ENCODE measurements at regions not wholly inside any gene's neighbourhood (a gene's known extent, or its start where the extent isn't known, plus 50 kb on each side); places are given as distances from the start of the nearest gene placed in this dataset.
"Not testable (repeated sequence)": the region's sequence is repeated elsewhere in the genome, so short reads cannot be mapped to it uniquely, and the experiment has no call there.

DNA sequence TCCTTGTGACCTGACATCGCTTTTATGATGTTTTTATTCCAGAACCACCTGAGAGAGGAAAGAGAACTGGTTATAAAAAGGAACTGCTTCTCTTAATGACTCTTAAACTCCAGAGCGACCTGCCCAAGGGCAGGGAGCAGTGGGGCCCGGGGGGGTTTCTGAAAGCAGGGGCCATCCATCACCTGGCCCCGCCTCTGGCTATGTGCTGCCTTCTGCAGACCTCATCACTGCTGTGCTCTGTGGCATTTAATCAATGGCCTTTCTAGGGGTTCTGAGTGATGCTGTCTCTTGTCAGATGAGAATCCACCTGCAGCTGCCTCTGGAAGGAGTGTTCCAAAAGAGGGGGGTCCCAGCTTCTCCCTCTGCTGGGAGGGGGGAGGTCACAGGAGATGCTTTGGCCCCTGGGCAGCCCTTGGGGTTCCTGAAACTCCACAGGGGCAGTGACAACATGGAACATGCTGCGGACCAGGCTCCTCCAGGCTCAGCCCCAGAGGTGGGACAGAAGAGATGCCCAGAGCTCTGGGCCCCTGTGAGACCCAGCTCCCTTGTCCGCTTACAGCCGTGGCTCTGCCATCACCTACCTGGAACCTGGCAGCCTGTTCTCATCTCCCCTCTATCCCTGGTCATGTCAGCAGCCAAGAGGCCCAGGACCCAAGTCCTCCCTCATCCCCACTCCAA is 177.1 kb upstream of the SULF2 start:
- DNase-seq = no peak

DNA sequence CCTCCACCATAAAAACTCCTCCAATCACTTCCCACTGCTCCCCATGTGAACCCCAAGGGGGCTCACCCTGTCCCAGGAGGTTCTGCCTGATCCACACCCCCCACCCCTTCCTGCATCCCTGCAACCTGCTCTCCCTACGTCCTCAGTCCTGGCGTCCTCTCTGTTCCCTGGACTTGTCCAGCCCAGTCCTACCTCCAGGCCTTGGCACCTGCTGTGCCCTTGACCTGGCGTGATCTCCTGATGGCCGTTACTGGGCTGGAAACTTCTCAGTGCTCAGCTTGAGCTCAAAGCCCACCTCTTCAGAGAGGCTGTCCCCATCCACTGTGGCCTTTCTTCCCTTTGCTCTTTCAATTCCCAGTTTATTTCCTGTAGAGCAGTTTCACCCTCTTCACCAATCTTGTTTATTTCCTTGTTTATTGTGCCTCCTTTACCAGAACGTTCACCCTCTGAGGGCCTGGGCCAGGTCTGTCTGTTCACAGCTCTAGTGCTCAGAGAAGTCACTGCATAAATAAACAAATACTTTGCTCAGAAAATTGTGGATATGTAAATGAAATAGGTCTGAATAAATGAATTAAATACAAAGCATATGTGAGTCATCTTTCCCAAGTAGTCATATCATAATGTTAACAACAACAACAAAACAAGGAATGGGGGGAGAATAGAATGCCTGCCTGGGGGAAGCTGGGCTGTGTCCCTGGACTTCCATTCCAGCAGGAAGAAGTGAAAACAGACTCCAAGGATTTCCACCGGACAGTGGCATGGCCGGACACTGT is 175.7 kb upstream of the SULF2 start:
- ATAC-seq (peak; percentile 19), DNase-seq (no peak)

More for the DNA sequence above, 177.1 kb upstream of the SULF2 start:
- no peak for ATAC-seq

DNA sequence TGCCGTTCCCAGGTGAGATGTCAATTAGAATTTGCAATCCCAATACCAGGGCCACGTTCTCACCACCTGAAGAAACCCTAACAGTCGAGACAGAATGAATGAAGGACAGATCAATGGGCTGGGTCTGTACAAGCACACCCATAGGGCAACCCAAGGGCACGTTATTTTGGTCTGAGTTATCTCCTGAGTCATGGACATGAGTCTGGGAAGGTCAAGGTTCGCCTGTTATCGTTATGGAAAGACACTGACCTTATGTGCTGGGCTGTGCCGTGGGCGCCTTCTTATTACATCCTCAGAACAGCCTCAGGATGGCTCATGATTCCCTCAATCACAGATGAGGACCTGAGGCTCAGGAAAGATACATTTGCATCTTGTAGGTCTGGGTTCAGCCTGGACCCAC is 175.0 kb upstream of the SULF2 start:
- ATAC-seq (no peak), DNase-seq (no peak)

DNA sequence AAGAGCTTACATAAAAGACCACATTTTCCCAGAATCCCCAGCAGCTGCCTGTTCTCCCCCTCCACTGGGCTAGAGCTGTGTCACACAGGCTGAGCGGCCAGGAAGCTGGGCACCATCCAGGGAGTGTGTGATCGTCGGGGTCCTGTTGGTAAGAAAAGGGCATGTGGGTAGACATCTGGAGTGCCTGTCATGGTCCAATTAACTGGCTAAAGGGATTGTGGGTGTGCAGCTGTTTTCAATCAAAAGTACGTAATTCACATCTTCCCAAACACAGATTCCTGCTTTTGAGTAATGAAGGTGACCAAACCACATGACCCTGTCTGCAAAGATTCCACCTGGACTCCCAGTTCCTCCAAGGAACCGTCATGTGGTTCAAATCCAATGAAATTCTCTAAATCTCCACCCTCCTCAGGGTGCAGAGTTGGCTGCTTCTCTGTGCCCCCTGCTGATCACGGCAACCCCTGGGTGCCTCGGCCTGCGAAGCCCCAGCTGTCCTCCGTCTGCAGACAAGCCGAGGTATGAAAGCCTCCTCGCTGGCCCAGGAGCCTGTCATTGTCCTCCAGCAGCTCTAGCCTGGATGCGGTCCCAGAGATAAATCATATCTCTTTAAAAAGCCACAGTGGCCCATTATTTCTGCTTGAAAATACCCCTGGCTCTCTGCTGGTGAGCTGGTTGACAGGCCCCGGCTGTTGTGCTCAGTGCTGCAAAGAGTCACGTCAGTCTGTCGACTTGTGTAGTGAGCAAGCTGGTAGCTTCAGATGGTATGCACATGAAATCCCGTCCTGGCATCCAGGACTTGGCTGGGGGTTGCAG is 172.9 kb upstream of the SULF2 start:
- not testable (repeated sequence) for DNase-seq

DNA sequence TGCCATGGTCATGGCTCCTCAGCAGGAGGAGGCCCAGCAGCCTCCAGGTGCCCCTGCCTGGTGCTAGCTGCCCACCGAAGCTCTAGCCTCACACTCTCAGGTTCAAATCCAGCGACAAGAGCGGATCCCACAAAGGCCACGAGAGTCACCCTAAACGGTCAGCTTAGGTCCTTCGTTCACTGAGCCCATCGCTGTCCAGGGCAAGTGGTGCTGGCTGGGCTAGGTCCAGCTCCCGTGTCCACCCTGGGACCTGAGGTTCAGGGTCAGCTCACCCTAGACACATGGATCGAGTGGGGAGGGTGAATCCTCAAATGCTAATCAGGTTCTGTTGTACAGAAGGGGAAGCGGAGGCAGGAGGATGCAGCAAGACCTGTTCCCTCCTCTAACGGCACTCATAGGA is 171.9 kb upstream of the SULF2 start:
- ATAC-seq (no peak), DNase-seq (no peak)

More for the DNA sequence above, 172.9 kb upstream of the SULF2 start:
- ATAC-seq = not testable (repeated sequence)

DNA sequence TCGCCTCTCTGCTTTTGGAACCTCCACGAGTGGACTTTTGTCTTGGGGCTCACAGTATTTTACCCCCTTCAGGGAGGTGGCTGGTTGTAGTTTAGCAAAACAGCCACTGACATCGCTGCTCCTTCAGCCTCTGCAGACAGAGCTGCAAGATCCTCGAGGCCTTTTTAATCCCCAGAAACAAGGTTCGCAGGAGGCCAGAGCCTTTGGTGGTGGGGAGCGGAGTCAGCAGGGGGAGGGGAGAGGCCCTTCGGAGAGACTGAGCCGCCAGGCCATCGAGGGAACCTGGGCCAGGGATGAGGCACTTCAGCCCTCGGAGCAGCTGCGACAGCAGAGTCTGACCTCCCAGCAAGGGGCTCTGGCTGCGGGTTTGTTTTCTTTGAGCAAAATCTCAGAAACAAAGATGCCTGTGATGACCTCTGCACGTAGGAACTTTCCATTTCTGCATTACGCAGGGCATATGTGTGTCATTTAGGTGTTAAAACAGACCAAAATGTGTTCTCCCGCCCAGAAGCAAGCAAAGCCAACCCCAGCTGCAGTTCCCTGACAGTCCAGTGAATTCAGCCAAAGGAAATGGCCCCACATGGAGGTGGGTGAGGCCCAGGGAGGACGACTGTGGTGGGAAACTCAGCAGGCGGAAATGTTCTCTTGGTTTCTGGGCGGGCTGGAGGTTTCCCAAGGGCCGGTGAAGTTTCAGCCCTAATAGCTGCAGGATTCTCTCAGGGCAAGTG is 171.2 kb upstream of the SULF2 start:
- DNase-seq (no peak), ATAC-seq (no peak)

DNA sequence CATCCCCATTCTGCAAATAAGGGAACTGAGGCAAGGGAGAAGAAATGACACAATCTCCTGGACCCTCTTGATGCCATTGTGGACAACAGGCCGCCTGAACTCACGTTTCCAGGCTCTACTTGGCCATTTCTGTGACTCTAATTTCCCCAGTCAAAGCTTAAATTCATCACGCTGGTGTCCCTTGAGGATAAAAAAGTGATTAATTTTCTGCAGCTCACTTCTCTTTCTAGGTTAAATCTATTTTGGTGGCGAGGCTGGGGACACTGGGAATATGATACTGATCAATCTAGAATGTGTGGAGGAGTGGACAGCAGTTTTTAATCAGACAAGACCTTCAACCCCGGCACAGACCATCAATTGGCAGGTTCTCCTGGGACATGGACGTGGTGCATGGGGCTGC is 168.2 kb upstream of the SULF2 start:
- DNase-seq = no peak
- ATAC-seq = no peak

DNA sequence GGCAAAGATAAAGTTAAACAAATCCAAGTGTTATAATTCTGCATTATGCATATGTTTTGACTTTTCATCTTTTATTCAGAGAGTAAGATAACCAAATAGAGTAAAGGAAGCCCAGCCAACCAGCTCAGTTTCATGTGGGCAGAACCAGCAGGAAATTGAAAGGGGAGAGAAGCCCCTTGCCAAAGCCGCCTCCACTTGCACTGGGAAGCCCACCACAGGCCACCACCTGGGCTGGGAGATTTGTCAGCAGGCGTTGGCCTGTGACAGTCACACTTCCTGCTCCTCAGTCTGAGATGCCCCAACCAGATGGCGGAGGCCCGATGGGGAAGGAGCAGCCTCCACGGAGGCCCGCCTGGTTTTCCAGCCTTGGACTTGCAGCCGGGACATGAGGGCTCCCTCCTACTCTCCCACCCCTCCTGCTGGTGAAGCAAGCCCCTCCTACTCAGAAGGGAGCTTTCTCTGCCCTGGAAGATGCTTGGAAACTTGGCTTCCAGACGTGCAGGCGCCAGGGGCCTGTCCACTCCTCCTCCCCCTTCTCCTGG is 166.8 kb upstream of the SULF2 start:
- DNase-seq (no peak), ATAC-seq (no peak)

DNA sequence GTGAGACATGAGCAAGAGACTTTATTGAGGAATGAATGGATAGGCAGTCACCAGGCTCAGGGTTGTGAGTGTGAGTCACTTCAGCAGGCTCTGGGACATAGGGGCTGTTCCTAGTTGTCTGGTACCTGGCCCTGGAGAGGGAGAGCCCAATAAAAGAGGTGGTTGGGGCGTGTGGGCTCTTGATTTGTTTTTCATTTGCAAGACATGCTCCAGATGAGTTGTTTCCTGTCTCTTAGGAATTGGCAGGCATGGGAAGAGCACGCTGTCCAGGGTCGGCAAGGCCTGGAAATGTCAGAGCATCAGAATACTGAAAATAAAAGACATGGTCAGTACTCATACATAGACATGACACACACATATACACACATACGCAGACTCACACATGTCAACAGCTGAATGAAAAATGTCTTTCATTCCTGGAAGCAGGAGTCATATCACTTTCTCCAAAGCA is 166.3 kb upstream of the SULF2 start:
- no peak for DNase-seq
- ATAC-seq = no peak

DNA sequence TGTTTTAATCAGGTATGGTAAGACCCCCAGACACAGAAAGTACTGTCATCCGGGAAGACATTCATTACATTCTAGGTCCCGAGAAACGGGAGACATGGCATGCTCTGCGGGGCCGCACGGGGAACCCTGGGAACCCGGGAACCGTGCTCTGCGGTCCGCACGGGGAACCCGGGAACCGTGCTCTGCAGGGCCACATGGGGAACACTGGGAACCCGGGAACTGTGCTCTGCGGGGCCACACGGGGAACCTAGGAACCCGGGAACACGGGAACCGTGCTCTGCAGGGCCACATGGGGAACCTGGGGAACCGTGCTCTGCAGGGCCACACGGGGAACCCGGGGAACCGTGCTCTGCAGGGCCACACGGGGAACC is 165.6 kb upstream of the SULF2 start:
- DNase-seq = no peak
- ATAC-seq = no peak

DNA sequence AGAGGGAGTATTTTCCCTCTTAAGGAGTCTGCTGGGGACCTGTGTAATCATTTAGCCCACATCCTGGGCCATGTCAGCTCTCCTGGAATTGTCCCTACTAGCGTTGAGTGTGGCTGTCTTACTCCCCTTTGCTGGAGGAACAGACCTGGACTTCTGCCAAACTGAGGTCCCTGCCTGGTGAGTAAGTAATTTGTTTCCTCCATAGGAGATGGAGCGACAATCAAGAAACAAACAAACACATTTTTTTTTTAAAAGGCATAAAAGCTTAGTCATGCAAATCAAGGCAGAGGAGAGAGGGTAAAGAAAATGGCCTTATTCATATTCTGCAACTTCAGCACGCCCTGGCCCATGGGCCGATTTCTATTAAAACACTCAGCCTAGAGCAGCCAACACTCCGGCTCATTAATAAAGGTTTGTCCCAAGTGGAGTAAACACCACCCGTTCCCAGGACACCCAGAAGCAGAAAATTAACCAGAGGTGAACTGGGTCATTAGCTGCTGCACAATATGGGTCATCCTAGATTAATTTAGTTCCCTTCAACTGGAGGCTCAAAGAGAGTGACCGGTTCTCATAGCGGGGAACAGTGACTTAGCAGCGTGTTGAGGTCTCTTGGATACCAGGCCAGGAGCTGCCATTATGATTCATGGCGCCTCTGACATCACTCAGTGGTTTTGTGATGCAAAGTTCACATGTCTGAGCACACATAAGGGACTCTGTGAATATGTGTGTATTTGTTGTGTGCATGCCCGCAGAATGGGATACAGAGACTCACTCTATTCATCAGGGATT is 165.0 kb upstream of the SULF2 start:
- DNase-seq (no peak), ATAC-seq (no peak)

DNA sequence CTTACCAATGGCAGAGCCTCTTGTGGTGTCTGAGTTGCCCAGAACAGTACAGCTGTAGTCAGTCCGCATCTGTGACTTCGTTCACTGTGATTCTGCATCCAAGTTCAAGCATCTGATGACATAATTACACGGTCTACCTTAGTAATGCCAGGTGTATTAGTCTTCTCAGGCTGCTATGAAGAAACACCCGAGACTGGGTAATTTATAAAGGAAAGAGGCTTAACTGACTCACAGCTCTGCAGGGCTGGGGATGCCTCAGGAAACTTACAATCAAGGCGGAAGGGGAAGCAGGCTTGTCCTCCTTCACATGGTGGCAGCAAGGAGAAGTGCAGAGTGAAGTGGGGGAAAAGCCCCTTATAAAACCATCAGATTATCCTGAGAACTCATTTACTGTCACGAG is 163.9 kb upstream of the SULF2 start:
- DNase-seq (no peak), ATAC-seq (no peak)

DNA sequence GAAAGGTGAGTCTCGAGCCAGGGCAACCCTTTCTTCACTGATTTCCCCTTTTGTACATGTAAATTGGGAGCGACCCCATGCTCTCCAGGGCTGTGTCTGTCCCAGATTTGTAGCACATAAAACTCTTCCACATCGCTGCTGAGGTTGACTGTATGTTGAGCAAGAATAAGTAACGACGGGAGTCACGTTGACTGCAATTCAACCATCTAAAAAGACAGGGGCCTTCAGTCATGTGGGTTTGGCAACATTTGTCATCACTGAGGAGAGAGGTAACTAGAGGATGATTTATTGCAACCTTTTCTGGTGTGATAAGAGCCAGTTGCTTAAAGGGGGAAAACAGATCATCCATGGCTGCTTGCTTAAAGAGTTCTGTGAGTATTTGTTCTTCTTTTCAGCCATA is 159.4 kb upstream of the SULF2 start:
- DNase-seq (no peak), ATAC-seq (no peak)

DNA sequence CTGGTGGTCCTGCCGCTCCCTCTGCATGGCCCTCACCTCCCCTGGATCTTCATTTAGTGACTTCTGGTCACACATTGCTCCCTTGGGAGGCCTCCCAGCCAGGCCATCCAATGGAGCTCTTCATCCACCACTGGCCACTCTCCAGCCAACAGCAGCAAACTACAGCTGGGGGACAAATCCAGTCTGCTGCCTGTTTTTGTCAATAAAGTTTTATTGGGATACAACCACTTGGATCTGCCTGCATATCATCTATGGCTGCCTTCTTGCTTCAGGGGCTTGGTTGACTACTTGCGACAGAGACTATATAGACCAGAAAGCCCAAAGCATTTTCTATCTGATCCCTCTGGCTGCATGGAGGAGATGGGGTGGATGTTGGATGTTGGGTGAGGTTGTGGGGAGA is 156.6 kb upstream of the SULF2 start:
- DNase-seq (no peak), ATAC-seq (no peak)

DNA sequence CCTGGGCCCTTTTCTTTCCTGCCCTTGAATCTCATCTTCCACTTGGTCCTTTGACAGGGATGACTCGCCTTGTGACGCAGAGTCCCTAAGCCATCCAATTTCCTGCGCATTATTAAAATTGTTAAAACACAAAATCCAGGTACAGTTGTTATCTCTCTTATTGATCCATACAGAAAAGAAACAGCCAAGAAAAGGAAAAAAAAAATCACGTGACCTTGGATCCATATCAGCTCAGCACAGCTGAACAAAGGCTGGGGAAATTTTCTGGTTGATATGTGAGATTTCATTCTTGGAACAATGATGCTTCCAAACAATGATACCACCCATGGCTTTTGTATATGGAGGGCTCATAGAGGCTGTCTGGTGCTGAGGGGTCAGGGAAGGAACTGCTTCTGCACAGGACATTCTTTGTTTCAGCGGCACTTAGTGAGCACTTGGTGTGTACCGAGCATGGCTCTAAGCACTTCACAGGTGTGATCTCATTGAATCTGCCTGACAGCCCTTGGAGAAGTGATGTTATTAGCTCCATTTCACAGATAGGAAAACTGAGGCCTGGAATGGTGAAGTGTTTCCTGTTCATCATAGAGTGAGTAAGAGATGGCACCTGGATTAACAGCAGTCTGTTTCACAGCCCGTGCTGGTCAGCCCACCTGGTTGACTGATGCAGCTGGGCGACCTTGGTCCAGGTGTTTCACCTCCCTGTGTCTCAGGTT is 155.0 kb upstream of the SULF2 start:
- DNase-seq (no peak), ATAC-seq (no peak)

DNA sequence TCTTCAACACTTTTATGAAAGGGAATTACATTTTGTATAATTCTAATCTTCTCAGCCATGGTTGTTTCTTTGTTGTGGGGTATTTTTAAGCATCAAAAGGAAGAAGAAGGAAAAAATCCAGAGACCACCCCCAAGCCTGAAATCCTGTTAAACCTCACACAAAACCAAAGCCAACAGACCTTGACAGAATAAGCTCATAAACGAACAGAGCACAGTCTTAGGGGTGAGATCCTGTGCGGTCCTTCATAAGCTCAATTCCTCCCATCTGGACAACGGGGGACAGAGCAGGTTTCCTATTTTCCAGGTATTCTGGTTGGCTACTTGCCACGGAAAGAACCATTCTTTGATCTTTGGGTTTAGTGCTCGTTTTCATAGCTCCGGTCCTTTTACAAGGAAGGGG is 151.3 kb upstream of the SULF2 start:
- DNase-seq (no peak), ATAC-seq (no peak)

DNA sequence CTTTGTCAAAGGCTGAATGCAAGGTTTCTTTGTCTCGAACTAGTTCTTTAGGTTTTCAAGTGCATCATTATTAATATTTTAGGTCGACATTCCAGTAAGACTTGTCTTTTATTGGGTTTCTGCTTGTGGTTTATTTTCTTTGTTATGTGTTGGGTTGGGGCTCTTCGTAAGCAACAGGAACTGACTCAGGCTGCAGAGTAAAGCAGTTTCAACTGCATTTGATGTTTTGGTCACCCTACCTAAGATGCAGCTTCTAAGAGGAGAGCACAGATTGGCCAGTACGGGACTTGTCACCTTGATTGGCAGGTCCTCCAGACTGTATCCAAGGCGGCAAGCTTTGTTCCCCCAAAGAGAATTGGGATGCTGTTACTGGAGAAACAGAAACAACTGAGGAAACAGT is 149.5 kb upstream of the SULF2 start:
- no peak for ATAC-seq
- DNase-seq = no peak

DNA sequence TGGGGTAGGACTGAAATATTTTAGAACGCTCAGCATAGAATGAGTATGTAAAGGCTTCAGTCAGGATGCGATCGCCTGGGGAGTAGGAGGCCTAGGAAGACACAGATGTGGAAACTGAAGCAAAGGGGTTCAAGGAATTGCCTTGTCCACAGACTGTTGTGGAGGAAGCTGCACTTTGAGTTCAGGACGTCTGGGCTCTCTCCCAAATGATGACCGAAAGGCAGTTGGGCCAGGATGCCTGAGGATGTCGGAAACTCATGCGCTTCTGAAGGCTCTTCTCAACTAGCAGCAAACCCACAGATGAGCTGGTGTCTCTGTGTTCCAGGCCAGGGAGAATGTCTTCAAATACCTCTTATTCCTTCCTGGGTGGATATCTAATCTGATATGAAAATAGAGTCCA is 146.2 kb upstream of the SULF2 start:
- ATAC-seq (no peak), DNase-seq (no peak)

DNA sequence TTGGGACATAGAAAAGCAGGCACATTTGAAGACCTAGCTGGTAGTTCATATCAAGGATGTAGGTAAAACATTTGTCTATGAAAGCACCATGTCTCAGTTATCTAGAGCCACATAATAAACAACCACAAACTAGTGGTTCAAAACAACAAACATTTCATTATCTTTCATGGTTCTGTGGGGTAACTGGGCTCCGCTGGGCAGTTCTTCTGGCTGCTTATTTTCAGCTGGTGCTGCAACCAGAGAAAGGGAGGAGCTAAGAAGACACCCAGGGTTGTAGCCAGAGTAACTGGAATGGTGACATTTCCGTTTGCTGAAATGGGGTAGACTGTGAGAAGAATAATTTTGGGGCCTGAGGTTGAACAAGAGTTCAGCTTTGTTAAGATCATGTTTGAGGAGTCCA is 145.7 kb upstream of the SULF2 start:
- ATAC-seq = no peak
- no peak for DNase-seq

DNA sequence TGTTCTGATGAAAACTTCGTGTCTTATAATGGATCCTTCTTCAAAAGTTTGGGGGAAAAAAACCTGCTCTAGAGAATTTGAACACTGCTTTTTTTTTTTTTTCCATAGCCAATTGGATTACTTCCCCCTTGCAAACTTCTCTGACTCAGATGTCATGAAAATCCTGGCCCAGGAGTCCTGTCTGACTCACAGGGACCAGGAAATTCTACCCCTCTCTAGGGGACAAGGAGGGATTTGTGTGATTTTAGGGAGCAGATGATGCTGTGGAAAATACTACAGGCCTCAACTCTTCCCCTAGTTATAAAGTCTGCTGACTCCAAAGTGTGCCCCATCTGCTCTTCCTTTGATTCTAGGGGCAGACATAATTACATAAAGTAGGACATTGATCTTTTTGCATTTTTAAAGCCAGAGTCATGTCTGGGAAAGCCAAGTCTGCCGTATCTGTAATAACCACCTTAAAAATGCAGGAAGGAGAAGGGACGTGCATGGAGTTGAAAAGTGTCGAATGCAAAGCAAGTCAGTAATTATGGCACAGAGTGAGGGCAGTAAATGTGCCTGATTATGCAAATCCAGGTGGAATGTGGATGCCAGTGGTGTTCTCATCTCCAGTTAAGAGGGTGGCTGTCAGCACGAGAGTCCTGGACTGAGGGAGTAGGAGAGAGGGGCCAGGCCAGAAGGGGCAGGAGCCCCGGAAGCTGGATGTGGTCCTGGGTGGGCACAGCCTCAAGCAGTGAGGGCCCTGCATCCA is 144.3 kb upstream of the SULF2 start:
- DNase-seq (no peak), ATAC-seq (no peak)
